Thyroid gland (tissue), 4 donors: ENCODE measurements at regions not wholly inside any gene's neighbourhood (a gene's known extent, or its start where the extent isn't known, plus 50 kb on each side); places are given as distances from the start of the nearest gene placed in this dataset.

Experiments
- DNase-seq, 2 donors: peaks; one replicate each; pipeline ENCODE4 v3.0.0-alpha.2; 2019
- H3K27ac ChIP-seq, 3 donors: fragments of 200-600 bp; sonication (generic); 1 replicate in 2 of 3; 2 replicates in 1 of 3; pipeline ENCODE4 v1.5.1; 2016 to 2019; ENCODE audit warnings: mild to moderate bottlenecking in 1 of 3, moderate library complexity in 1 of 3
- H3K27me3 ChIP-seq: fragments of 200-600 bp; sonication (generic); one replicate; pipeline ENCODE4 v1.5.1; 2019
- H3K36me3 ChIP-seq, 2 donors: fragments of 200-600 bp; sonication (generic); one replicate each; pipeline ENCODE4 v1.5.1; 2016 to 2019
- H3K4me1 ChIP-seq, 2 donors: fragments of 200-600 bp; sonication (generic); one replicate each; pipeline ENCODE4 v1.5.1; 2017 to 2019
- H3K4me3 ChIP-seq, 3 donors: fragments of 200-600 bp; sonication (generic); replicated peaks in 1 of 3; 1 replicate in 2 of 3; 2 replicates in 1 of 3; pipeline ENCODE4 v1.5.1; 2016; ENCODE audit warnings: mild to moderate bottlenecking in 1 of 3
- H3K9me3 ChIP-seq: fragments of 200-600 bp; sonication (generic); one replicate; pipeline ENCODE4 v1.5.1; 2017
- POLR2A ChIP-seq, 2 donors: fragments of 450-650 bp; IDR thresholded peaks; one replicate each; pipeline ENCODE4 v1.6.1; 2017; ENCODE audit warnings: antibody characterized with exemption in 2 of 2, mild to moderate bottlenecking in 2 of 2, moderate library complexity in 1 of 2
- WGBS, 2 donors: methylation state at CpG; one replicate each; pipeline ENCODE4 v1.1.5; 2017; 5-methylcytosine and 5-hydroxymethylcytosine counted together
- intact Hi-C: fragments of 100-400 bp; cut with DNase I; formaldehyde crosslinking; loops from one replicate; pipeline ENCODE4 v1.15.1; 2023
- TF ChIP-seq, protein P1 (sequence below), 6 experiments: fragments of 200-600 bp in 3 of 6; fragments of 450-650 bp in 3 of 6; sonication (generic) in 3 of 6; IDR thresholded peaks; one replicate each; pipeline ENCODE4 v1.5.1; 2016 to 2019; ENCODE audit warnings: antibody characterized with exemption in 6 of 6, mild to moderate bottlenecking in 2 of 6, inconsistent platforms in 1 of 6, moderate library complexity in 1 of 6

DNA sequence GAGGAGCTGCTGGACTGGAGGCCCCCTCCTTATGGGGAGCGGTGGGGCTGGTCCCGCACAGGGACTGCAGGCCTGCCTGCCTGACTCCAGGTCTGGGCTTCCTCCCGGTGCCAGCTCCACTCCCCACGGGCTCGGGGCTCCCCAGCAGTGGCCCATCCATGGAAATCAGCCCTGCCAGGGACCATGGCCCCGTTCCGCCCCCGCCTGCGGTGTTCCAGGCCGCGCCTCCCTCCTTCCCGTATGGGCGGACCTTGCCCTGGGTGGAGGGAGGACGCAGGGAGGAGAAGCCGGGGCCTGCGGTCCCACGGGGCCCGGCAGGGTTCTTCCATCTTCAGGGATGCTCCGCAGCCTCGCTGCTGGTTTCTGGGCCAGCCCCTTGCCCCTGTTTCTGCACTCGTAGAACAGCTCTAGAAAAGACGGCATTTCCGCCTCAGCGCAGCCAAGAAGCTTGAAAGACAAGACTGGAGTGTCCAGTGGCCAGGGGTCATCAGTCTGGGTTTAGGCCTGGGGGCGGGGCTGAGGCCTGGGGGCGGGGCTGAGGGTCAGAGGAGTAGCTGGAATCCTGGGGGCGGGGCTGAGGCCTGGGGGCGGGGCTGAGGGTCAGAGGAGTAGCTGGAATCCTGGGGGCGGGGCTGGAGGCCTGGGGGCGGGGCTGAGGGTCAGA is 1330.6 kb downstream of the BRD1 start:
- Histone ChIP-seq H3K4me3 (no peak overlapping the region), H3K9me3 (no peaks in the 10 kb centered on the region), H3K36me3 (no peaks in the 10 kb centered on the region), H3K27me3 (no peaks in the 10 kb centered on the region), H3K27ac (no peak overlapping the region), H3K4me1 (no peaks in the 10 kb centered on the region)
- intact Hi-C loops, result no loop called here
- 79 to 89% methylated on average over 14 to 18 of the region's 30 CpGs for WGBS, 2 donors
- no peak for DNase-seq
- no peak for TF ChIP-seq POLR2A (IDR thresholded peaks at IDR 0.05)
- TF ChIP-seq, protein P1, sequence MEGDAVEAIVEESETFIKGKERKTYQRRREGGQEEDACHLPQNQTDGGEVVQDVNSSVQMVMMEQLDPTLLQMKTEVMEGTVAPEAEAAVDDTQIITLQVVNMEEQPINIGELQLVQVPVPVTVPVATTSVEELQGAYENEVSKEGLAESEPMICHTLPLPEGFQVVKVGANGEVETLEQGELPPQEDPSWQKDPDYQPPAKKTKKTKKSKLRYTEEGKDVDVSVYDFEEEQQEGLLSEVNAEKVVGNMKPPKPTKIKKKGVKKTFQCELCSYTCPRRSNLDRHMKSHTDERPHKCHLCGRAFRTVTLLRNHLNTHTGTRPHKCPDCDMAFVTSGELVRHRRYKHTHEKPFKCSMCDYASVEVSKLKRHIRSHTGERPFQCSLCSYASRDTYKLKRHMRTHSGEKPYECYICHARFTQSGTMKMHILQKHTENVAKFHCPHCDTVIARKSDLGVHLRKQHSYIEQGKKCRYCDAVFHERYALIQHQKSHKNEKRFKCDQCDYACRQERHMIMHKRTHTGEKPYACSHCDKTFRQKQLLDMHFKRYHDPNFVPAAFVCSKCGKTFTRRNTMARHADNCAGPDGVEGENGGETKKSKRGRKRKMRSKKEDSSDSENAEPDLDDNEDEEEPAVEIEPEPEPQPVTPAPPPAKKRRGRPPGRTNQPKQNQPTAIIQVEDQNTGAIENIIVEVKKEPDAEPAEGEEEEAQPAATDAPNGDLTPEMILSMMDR (IDR thresholded peaks at IDR 0.05), result no peak

DNA sequence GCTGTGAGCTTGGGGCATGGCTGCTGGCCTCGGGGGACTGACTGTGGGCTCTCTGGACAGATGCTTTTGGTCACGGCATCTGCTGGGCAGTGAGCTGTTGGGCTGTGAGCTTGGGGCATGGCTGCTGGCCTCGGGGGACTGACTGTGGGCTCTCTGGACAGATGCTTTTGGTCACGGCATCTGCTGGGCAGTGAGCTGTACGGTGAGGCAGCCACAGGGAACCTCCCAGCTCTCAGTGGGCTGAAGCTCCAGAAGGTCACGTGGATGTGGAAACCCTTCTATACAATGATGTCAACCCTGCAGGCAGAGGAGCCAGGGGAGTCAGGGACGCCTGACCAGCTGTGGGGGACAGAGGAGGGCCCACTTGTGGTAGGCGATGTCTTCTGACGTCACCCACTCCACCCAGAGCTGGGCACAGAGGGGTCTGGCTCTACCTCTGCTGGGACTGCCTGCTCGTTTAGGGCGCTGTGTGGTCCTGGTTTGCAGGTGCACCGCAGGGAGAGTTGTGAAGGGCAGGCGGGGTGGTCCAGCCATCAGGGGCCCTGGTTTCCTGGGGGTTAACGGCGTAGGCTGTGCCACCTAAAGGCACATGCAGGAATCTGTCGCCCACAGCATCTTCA is 1331.3 kb downstream of the BRD1 start:
- intact Hi-C loops, result no loop called here
- no peak overlapping the region for H3K27ac ChIP-seq

DNA sequence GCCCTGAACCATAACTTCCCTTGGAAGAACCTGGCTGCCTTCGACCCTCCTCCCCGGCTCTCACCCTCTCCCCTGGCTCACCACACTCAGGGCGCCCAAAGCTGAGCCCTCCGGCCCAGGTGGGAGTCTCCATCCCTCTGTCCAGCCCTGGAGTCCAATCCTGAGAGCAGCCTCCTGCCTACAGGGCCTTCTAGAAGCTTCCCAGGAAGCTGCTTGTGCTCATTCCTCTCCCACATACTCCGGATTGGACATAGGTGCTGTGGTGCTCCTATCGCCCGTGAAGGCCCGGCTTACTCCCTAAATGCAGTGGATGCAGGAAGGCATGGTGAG is 1332.0 kb downstream of the BRD1 start:
- Histone ChIP-seq H3K27ac (no peak overlapping the region), H3K9me3 (no peaks in the 10 kb centered on the region), H3K4me3 (no peak overlapping the region), H3K4me1 (no peaks in the 10 kb centered on the region), H3K36me3 (no peaks in the 10 kb centered on the region), H3K27me3 (peaks cover 12% of the 10 kb centered on the region)
- 85 to 88% methylated on average over 8 of the region's 8 CpGs for WGBS, 2 donors
- TF ChIP-seq, protein P1 (IDR thresholded peaks at IDR 0.05), result no peak
- no peak for TF ChIP-seq POLR2A (IDR thresholded peaks at IDR 0.05)
- intact Hi-C loops, result no loop called here
- no peak for DNase-seq

More for the DNA sequence above, 1331.3 kb downstream of the BRD1 start:
- DNase-seq, result no peak
- TF ChIP-seq, protein P1 (IDR thresholded peaks at IDR 0.05), result no peak
- TF ChIP-seq POLR2A (IDR thresholded peaks at IDR 0.05), result no peak
- no peaks in the 10 kb centered on the region for H3K9me3 ChIP-seq
- WGBS, 2 donors, result 72 to 81% methylated on average over 9 to 15 of the region's 16 CpGs
- H3K4me3 ChIP-seq, result no peak overlapping the region
- no peaks in the 10 kb centered on the region for H3K4me1 ChIP-seq
- H3K27me3 ChIP-seq, result peaks cover 6% of the 10 kb centered on the region
- no peaks in the 10 kb centered on the region for H3K36me3 ChIP-seq

DNA sequence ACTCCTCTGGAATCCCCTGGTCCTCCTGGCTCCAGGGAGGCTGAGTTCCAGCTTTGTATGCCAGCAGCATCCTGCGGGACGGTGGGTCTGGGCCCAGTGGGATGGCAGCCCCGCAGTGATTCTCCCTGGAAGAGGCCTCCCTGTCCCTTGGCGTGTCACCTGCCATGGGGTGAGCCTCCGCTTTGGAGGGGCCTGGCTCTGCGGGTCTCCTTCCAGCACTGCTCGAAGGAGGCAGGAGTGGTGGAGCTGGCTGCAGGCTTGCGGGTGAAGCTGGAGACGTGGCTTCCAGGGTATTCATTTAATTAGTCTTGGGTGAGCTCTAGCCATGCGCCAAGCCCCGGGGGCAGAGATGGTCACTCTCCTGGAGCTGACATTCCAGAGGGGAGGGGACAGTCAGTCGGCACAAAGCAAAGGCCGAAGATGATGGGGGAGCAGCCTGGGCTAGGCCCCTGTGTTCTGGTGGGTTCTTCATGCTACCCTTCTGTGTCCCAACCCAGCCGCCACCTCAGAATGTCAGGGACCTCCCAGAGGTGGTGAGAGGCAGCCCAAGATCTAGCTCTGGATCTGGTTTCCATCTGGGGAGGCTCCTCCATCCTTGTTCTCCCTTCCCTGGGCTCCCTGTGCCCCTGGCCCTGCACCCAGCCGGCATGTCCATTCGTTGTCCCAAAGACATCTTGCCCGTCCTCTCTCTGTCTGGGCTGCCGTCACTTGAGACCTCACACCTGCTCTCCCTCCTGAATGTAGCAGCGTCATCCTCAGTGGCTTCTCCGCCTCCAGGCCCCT is 1332.5 kb downstream of the BRD1 start:
- intact Hi-C loops, result no loop called here
- 81 to 83% methylated on average over 15 to 20 of the region's 20 CpGs for whole genome bisulfite sequencing, 2 donors
- peaks cover 15% of the 10 kb centered on the region for H3K27me3 ChIP-seq

More for the DNA sequence above, 1332.5 kb downstream of the BRD1 start:
- no peak for DNase-seq
- TF ChIP-seq, protein P1 (IDR thresholded peaks at IDR 0.05), result no peak
- no peak for TF ChIP-seq POLR2A (IDR thresholded peaks at IDR 0.05)
- no peak overlapping the region for H3K4me3 ChIP-seq
- H3K27ac ChIP-seq, result no peak overlapping the region
- no peaks in the 10 kb centered on the region for H3K9me3 ChIP-seq
- peaks cover 0 to 2% of the 10 kb centered on the region in 2 donors for H3K4me1 ChIP-seq
- no peaks in the 10 kb centered on the region for H3K36me3 ChIP-seq
